SK-N-SH (cell line): ENCODE measurements at regions not wholly inside any gene's neighbourhood (a gene's known extent, or its start where the extent isn't known, plus 50 kb on each side); places are given as distances from the start of the nearest gene placed in this dataset.

Source experiments
- ELF1 ChIP-seq: IDR thresholded peaks from 2 replicates; pipeline ENCODE4 v1.4.0; 2012
- IRF3 ChIP-seq: fragments of 150-350 bp; IDR thresholded peaks from 2 replicates; pipeline ENCODE4 v1.6.1; 2016; ENCODE audit warnings: mild to moderate bottlenecking, low read depth, low read length
- RCOR1 ChIP-seq: fragments of 150-350 bp; IDR thresholded peaks from 2 replicates; pipeline ENCODE4 v1.6.1; 2017; ENCODE audit warnings: antibody characterized with exemption, low read length

DNA sequence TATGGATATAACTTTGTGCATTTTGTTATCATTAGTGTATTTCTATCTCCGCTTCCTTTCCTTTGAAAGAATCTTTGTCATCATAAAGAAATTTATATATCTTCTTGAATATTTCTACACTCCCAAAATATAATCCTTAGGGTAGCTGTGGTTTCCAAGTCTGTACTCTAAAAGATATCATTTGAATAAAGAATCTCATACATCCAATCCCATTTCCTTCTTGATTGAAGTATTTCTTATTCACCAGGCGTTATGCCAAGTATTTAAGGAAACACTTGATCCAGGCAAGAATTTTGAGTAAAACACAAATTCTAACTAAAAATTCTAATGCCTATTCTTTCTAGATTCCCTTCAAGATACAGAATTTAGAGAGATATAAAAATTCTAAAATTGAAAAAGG lies 821.8 kb downstream of the GALC start:
- TF ChIP-seq IRF3 (no peak), ELF1 (no peak), RCOR1 (no peak)
